T-cell (primary cell): ENCODE measurements at regions not wholly inside any gene's neighbourhood (a gene's known extent, or its start where the extent isn't known, plus 50 kb on each side); places are given as distances from the start of the nearest gene placed in this dataset.
"Not testable (repeated sequence)": the region's sequence is repeated elsewhere in the genome, so short reads cannot be mapped to it uniquely, and the experiment has no call there.

Source experiments
- ATAC-seq, 4 experiments: fragments of 200-7000 bp in 3 of 4; fragments of 150-1000 bp in 1 of 4; cut with Tn5 transposase; replicated peaks in 1 of 4; 1 replicate in 3 of 4; 2 replicates in 1 of 4; pipeline ENCODE4 v1.10.0; 2021; ENCODE audit warnings: moderate library complexity in 3 of 4, mild to moderate bottlenecking in 2 of 4, moderate number of reproducible peaks in 1 of 4
- CTCF ChIA-PET, 2 donors: fragments of 300-600 bp; sonication (Branson Sonifier 250); formaldehyde crosslinking; loops; one replicate each; lab custom pipeline; 2022; ENCODE audit warnings: antibody characterized with exemption in 2 of 2; lab: Charles Lee
- POLR2A ChIA-PET, 2 donors: fragments of 300-600 bp; sonication (Branson Sonifier 250); formaldehyde crosslinking; loops; one replicate each; lab custom pipeline; 2022; ENCODE audit warnings: antibody characterized with exemption in 2 of 2; lab: Charles Lee
- DNase-seq, 35 experiments: peaks; one replicate each; pipeline versions ENCODE4 v3.0.0 to v3.0.0-alpha.2; 2013 to 2023
- H3K27ac ChIP-seq: one replicate; pipeline ENCODE4 v1.5.1; 2013; ENCODE audit warnings: low read length
- H3K27me3 ChIP-seq, 2 experiments: replicated peaks in 1 of 2; 1 replicate in 1 of 2; 2 replicates in 1 of 2; pipeline versions ENCODE4 v1.6.1 to v1.7.0; 2013; ENCODE audit warnings: low read length in 1 of 2, mixed read lengths in 1 of 2; ENCODE audit not compliant: control insufficient read depth in 2 of 2, insufficient read depth in 2 of 2; ENCODE audit errors: extremely low read depth in 1 of 2
- H3K36me3 ChIP-seq, 2 donors: 1 replicate in 1 of 2; 2 replicates in 1 of 2; pipeline versions ENCODE4 v1.6.1 to v1.7.0; 2013; ENCODE audit warnings: low read length in 1 of 2; ENCODE audit not compliant: control insufficient read depth in 2 of 2, insufficient read depth in 1 of 2; ENCODE audit errors: extremely low read depth in 1 of 2
- H3K4me1 ChIP-seq, 2 experiments: 1 replicate in 1 of 2; 2 replicates in 1 of 2; pipeline versions ENCODE4 v1.6.1 to v1.7.0; 2013; ENCODE audit warnings: low read length in 2 of 2, mixed read lengths in 1 of 2; ENCODE audit not compliant: insufficient read depth in 2 of 2, control insufficient read depth in 1 of 2; ENCODE audit errors: extremely low read depth in 1 of 2
- H3K4me3 ChIP-seq, 2 donors: 1 replicate in 1 of 2; 2 replicates in 1 of 2; pipeline versions ENCODE4 v1.5.1 to v1.7.0; 2013; ENCODE audit warnings: mild to moderate bottlenecking in 2 of 2, low read length in 1 of 2, moderate library complexity in 1 of 2; ENCODE audit not compliant: control insufficient read depth in 1 of 2; ENCODE audit errors: extremely low read depth in 1 of 2
- H3K9me3 ChIP-seq: 2 replicates; pipeline ENCODE4 v1.7.0; 2013
- H3K27ac Mint-ChIP-seq, 2 donors: one replicate each; pipeline ENCODE4 v1.8.0; 2020 to 2021; ENCODE audit warnings: mild to moderate bottlenecking in 2 of 2, mixed read lengths in 2 of 2
- H3K27me3 Mint-ChIP-seq, 2 donors: one replicate each; pipeline ENCODE4 v1.8.0; 2021 to 2022; ENCODE audit warnings: mixed read lengths in 2 of 2
- H3K36me3 Mint-ChIP-seq: one replicate; pipeline ENCODE4 v1.8.0; 2021; ENCODE audit warnings: mixed read lengths
- H3K4me1 Mint-ChIP-seq, 3 donors: one replicate each; pipeline ENCODE4 v1.8.0; 2020 to 2022; ENCODE audit warnings: mixed read lengths in 3 of 3, mild to moderate bottlenecking in 1 of 3
- H3K4me3 Mint-ChIP-seq, 3 donors: one replicate each; pipeline ENCODE4 v1.8.0; 2020 to 2022; ENCODE audit warnings: mild to moderate bottlenecking in 3 of 3, mixed read lengths in 3 of 3, moderate library complexity in 3 of 3
- H3K9me3 Mint-ChIP-seq, 3 donors: one replicate each; pipeline ENCODE4 v1.8.0; 2020 to 2022; ENCODE audit warnings: mixed read lengths in 3 of 3
- WGBS: methylation state at CpG from one replicate; pipeline ENCODE4 v1.1.5; 2013; ENCODE audit warnings: missing lambda C conversion rate; ENCODE audit not compliant: insufficient coverage; 5-methylcytosine and 5-hydroxymethylcytosine counted together

GRCh38 chr14:30278856-30279255 is 280.1 kb upstream of the G2E3 start:
- H3K4me1 Mint-ChIP-seq, H3K27me3 Mint-ChIP-seq, ATAC-seq, H3K9me3 ChIP-seq, H3K4me1 ChIP-seq, POLR2A ChIA-PET, DNase-seq, H3K27ac Mint-ChIP-seq, H3K4me3 Mint-ChIP-seq, H3K4me3 ChIP-seq, CTCF ChIA-PET, H3K36me3 ChIP-seq, H3K36me3 Mint-ChIP-seq, H3K27me3 ChIP-seq, H3K27ac ChIP-seq: not testable (repeated sequence)
- WGBS = no CpG with 5 or more reads among the region's 2 CpGs
- H3K9me3 Mint-ChIP-seq = peaks cover 0 to 17% (median 12%) of the 10 kb centered on the region in 3 donors

- Histone ChIP-seq H3K9me3 (no peaks in the 10 kb centered on the region), H3K27me3 (no peaks in the 10 kb centered on the region), H3K4me1 (no peaks in the 10 kb centered on the region), H3K4me3 (no peak overlapping the region), H3K36me3 (no peaks in the 10 kb centered on the region), H3K27ac (no peak overlapping the region)
- ChIA-PET POLR2A (no interaction called here), CTCF (no interaction called here)
- 29% methylated on average over 1 of the region's 2 CpGs for WGBS
- Mint-ChIP-seq H3K4me1 (no peaks in the 10 kb centered on the region), H3K36me3 (no peaks in the 10 kb centered on the region), H3K9me3 (peaks cover 0 to 6% (median under 1%) of the 10 kb centered on the region in 3 donors), H3K4me3 (no peak overlapping the region), H3K27ac (no peak overlapping the region), H3K27me3 (peaks cover 0 to 3% of the 10 kb centered on the region in 2 donors)
- DNase-seq = no peak
- no peak for ATAC-seq
Observed at GRCh38 chr14:30283822-30284446, 275.0 kb upstream of the G2E3 start.

- CTCF ChIA-PET = interaction anchor here in 1 of 2 donors (0.6 kb wide), 1 partner anchor 14 kb away, joined by 3 read pairs; no protein-coding TSS in a partner anchor
- no peak overlapping the region for H3K27ac Mint-ChIP-seq
Observed at GRCh38 chr14:30284808-30285207, 274.1 kb upstream of the G2E3 start.

GRCh38 chr14:30287579-30288445 is 271.1 kb upstream of the G2E3 start:
- WGBS = 73% methylated on average over 2 of the region's 7 CpGs

More at GRCh38 chr14:30284808-30285207, 274.1 kb upstream of the G2E3 start:
- 80% methylated on average over 3 of the region's 4 CpGs for WGBS
- Mint-ChIP-seq H3K9me3 (peaks cover 0 to 6% (median 0%) of the 10 kb centered on the region in 3 donors), H3K36me3 (no peaks in the 10 kb centered on the region), H3K4me1 (no peaks in the 10 kb centered on the region), H3K27me3 (peaks cover 0 to 3% of the 10 kb centered on the region in 2 donors), H3K4me3 (no peak overlapping the region)
- Histone ChIP-seq H3K36me3 (no peaks in the 10 kb centered on the region), H3K9me3 (no peaks in the 10 kb centered on the region), H3K4me1 (no peaks in the 10 kb centered on the region), H3K27me3 (no peaks in the 10 kb centered on the region), H3K27ac (no peak overlapping the region), H3K4me3 (no peak overlapping the region)
- POLR2A ChIA-PET = no interaction called here
- ATAC-seq = no peak
- no peak for DNase-seq

GRCh38 chr14:30290001-30290400 is 269.0 kb upstream of the G2E3 start:
- no peaks in the 10 kb centered on the region for H3K36me3 ChIP-seq
- H3K4me1 ChIP-seq = no peaks in the 10 kb centered on the region
- POLR2A ChIA-PET = no interaction called here
- no peak for DNase-seq
- Mint-ChIP-seq H3K9me3 (no peaks in the 10 kb centered on the region), H3K27me3 (peaks cover 3 to 4% of the 10 kb centered on the region in 2 donors), H3K4me3 (no peak overlapping the region), H3K4me1 (no peaks in the 10 kb centered on the region), H3K36me3 (no peaks in the 10 kb centered on the region), H3K27ac (no peak overlapping the region)
- ATAC-seq = no peak
- no CpG with 5 or more reads among the region's 3 CpGs for WGBS
- H3K27ac ChIP-seq = no peak overlapping the region
- CTCF ChIA-PET = no interaction called here
- H3K4me3 ChIP-seq = no peak overlapping the region
- H3K27me3 ChIP-seq = no peaks in the 10 kb centered on the region
- no peaks in the 10 kb centered on the region for H3K9me3 ChIP-seq

More at GRCh38 chr14:30287579-30288445, 271.1 kb upstream of the G2E3 start:
- H3K27ac Mint-ChIP-seq = no peak overlapping the region
- ATAC-seq = no peak
- peaks cover 0 to 2% (median 0%) of the 10 kb centered on the region in 3 donors for H3K9me3 Mint-ChIP-seq
- no peaks in the 10 kb centered on the region for H3K4me1 Mint-ChIP-seq
- H3K36me3 Mint-ChIP-seq = no peaks in the 10 kb centered on the region
- ChIA-PET CTCF (no interaction called here), POLR2A (no interaction called here)
- H3K36me3 ChIP-seq = no peaks in the 10 kb centered on the region
- no peak overlapping the region for H3K27ac ChIP-seq
- no peak for DNase-seq
- H3K27me3 Mint-ChIP-seq = peaks cover 0 to 3% of the 10 kb centered on the region in 2 donors
- H3K4me1 ChIP-seq = no peaks in the 10 kb centered on the region
- H3K9me3 ChIP-seq = no peaks in the 10 kb centered on the region
- H3K4me3 Mint-ChIP-seq = no peak overlapping the region
- H3K4me3 ChIP-seq = no peak overlapping the region
- no peaks in the 10 kb centered on the region for H3K27me3 ChIP-seq

GRCh38 chr14:30291216-30291615 is 267.7 kb upstream of the G2E3 start:
- no peaks in the 10 kb centered on the region for H3K9me3 Mint-ChIP-seq
- Histone ChIP-seq H3K27me3 (no peaks in the 10 kb centered on the region), H3K4me1 (no peaks in the 10 kb centered on the region), H3K36me3 (no peaks in the 10 kb centered on the region), H3K4me3 (no peak overlapping the region), H3K27ac (no peak overlapping the region), H3K9me3 (no peaks in the 10 kb centered on the region)
- DNase-seq = no peak
- peaks cover 0 to 4% of the 10 kb centered on the region in 2 donors for H3K27me3 Mint-ChIP-seq
- no peak overlapping the region for H3K27ac Mint-ChIP-seq
- no peaks in the 10 kb centered on the region for H3K36me3 Mint-ChIP-seq
- H3K4me1 Mint-ChIP-seq = no peaks in the 10 kb centered on the region
- ATAC-seq = no peak
- no CpG with 5 or more reads among the region's 2 CpGs for WGBS
- no peak overlapping the region for H3K4me3 Mint-ChIP-seq
- POLR2A ChIA-PET = no interaction called here
- CTCF ChIA-PET = no interaction called here
